NB4 (cell line): ENCODE measurements at regions not wholly inside any gene's neighbourhood (a gene's known extent, or its start where the extent isn't known, plus 50 kb on each side); places are given as distances from the start of the nearest gene placed in this dataset.

Experiments
- DNase-seq: peaks from one replicate; pipeline ENCODE4 v3.0.0; 2010; ENCODE audit warnings: low read depth
- H3K4me3 ChIP-seq: one replicate; pipeline ENCODE4 v1.5.1; 2011; ENCODE audit warnings: mild to moderate bottlenecking, low read depth, low read length, moderate library complexity
- MYC ChIP-seq: IDR thresholded peaks from 2 replicates; pipeline ENCODE4 v1.6.1; 2011; ENCODE audit warnings: low read depth, low read length
- POLR2A ChIP-seq: IDR thresholded peaks from 2 replicates; pipeline ENCODE4 v1.6.1; 2011; ENCODE audit warnings: mild to moderate bottlenecking; ENCODE audit not compliant: insufficient read length; ENCODE audit errors: extremely low read depth
- TF ChIP-seq, protein P1 (sequence below): IDR thresholded peaks from one replicate; pipeline ENCODE4 v1.5.1; 2012; ENCODE audit warnings: low read depth, low read length
- TF ChIP-seq, protein P2 (sequence below): IDR thresholded peaks from 2 replicates; pipeline ENCODE4 v1.6.1; 2011; ENCODE audit warnings: low read depth, low read length

DNA sequence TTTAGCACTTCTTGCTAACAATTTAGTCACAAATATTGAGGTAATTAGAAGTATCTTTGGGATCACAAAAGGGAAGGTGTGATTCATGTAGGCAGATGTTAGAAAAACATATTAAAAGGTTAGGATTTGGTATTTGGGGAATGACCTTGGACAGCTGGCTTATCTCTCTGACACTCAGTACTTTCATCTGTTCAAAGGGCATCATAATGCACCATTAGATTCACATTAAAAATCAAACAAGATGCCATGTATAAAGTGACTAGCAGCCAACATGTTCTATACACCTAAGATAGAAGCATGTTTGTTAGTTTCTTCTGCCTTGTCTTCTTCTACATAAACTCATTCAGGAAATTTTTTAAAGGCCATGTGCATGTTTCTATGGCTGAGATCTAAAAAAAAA is 56.5 kb upstream of the ESRRG start:
- H3K4me3 ChIP-seq, result no peak overlapping the region
- DNase-seq, result no peak
- TF ChIP-seq, protein P1, sequence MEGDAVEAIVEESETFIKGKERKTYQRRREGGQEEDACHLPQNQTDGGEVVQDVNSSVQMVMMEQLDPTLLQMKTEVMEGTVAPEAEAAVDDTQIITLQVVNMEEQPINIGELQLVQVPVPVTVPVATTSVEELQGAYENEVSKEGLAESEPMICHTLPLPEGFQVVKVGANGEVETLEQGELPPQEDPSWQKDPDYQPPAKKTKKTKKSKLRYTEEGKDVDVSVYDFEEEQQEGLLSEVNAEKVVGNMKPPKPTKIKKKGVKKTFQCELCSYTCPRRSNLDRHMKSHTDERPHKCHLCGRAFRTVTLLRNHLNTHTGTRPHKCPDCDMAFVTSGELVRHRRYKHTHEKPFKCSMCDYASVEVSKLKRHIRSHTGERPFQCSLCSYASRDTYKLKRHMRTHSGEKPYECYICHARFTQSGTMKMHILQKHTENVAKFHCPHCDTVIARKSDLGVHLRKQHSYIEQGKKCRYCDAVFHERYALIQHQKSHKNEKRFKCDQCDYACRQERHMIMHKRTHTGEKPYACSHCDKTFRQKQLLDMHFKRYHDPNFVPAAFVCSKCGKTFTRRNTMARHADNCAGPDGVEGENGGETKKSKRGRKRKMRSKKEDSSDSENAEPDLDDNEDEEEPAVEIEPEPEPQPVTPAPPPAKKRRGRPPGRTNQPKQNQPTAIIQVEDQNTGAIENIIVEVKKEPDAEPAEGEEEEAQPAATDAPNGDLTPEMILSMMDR, result no peak
- TF ChIP-seq, protein P2, sequence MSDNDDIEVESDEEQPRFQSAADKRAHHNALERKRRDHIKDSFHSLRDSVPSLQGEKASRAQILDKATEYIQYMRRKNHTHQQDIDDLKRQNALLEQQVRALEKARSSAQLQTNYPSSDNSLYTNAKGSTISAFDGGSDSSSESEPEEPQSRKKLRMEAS, result no peak
- TF ChIP-seq POLR2A, result no peak
- TF ChIP-seq MYC, result no peak

DNA sequence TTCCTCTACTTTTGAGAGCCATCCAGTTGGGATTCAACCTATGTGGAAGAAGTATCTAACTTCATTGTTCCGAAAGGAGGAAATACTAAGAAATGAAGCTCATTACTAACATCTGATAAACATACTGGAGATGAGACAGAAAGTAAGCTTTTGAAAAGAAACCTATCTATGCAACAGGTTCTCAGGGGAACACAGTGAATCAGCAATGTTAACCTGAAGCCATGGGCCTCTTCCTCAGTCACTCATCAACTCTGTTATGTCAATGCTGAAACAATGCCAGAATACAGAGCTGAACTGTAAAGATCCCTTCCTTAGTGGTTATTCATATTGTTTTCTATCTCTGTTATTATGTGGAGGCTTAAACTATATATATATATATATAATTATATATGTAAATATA is 55.5 kb upstream of the ESRRG start:
- no peak overlapping the region for H3K4me3 ChIP-seq
- TF ChIP-seq POLR2A (no peak), MYC (no peak)
- TF ChIP-seq, protein P2, result no peak
- TF ChIP-seq, protein P1, result no peak
- DNase-seq, result peak; percentile 9

DNA sequence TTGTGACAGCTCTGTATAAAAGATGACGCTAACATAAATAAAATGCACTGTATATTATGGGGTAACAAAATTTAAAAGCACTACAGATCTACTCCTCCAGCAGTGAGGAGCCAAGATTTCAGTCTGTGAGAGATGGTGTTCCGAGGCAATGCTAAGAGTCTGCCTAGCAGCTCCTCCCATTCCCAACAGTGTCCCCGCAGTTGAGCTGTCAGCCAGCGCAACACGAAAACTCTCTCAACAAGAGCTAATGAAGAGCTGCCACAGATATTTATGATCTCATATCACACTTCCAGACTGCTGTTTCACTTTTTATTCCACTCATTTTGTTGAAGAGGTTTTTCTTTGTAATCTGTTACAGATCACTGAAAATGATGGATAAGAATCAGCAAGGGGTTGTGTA is 53.9 kb upstream of the ESRRG start:
- no peak overlapping the region for H3K4me3 ChIP-seq
- DNase-seq, result no peak
- TF ChIP-seq POLR2A (no peak), MYC (no peak)
- TF ChIP-seq, protein P1, result no peak
- TF ChIP-seq, protein P2, result no peak
